ENCODE measurements at regions not wholly inside any gene's neighbourhood (a gene's known extent, or its start where the extent isn't known, plus 50 kb on each side); places are given as distances from the start of the nearest gene placed in this dataset.

- DNase-seq (ENCODE audit: low read depth), result no peak
Observed at GRCh38 chr13:37364007-37364406, 234.6 kb downstream of the POSTN start.

DNA sequence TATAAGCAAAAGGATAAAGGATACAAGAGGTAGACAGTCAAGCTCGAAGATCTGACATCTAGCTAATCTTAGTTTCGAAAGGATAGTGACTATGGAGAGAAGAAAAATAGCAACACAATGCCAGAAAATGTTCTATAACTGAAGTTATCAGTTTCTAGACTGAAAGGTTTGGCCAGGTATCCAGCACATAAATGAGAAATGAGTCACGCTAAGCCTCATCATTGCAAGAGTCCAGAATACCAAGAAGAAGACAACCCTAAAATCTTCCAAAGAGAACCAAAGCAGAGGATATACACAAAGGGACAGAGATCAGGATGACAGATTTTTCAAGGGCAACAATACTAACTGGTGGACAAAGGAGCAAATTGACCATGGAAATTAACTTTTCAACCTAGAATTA is 237.0 kb downstream of the POSTN start:
- DNase-seq (ENCODE audit: low read depth), result no peak

- DNase-seq (ENCODE audit: low read depth), result no peak
Observed at GRCh38 chr13:37360556-37360955, 238.0 kb downstream of the POSTN start.

- no peak for DNase-seq (ENCODE audit: low read depth)
Observed at GRCh38 chr13:37357548-37357947, 241.0 kb downstream of the POSTN start.

DNA sequence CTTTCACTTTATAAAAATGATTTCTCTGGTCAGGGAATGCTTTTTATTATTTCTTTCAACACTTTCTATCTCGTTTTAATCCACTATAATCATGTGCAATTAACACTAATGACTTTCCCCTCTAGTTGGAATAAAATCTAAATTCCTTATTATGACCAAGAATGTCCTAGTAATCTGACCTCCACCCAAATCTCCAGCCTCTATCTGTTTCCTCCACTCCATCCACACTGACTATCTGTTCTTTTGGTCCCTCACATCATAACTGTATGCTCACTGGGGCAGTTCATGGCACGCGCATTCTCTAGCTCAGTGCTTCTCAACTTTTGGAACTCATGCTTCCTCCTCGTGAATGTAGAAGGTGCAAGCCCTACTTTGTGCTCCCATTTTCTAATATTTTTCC is 244.7 kb downstream of the POSTN start:
- DNase-seq (ENCODE audit: low read depth), result no peak

DNA sequence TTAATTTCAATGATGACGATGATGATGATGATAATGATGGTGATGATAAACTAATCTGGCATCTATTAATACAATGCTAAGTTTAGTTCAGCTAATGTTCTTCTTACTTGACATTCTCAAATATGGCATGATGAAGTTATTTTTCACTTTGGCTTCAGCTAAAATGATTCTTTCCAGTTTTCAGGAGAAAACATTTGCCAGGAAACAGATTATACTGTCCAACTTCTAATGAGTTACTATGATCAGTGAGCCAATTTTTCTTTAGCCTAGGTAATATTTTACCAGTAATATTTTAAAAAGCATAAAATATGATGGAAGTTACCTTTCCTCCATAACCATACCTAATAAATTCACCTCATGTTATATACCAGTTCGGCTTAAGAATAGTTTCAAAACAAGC is 245.7 kb upstream of the CSNK1A1L start:
- no peak for DNase-seq (ENCODE audit: low read depth)

DNA sequence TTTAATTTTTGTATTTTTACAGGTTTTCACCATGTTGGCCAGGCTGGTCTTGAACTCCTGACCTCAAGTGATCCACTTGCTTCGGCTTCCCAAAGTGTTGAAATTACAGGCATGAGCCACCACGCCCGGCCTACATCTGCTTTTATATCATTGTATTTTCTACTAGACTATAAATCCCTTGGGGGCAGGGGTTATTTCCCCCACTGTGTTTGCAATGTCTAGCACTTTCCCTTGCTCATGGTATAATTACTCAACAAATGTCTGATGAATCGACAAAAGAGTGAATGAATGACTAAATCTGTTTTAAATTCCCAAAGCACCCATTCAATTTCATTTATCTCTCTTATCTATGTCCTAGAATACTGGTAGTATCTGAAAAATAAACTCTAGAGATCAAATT is 244.5 kb upstream of the CSNK1A1L start:
- no peak for DNase-seq (ENCODE audit: low read depth)

DNA sequence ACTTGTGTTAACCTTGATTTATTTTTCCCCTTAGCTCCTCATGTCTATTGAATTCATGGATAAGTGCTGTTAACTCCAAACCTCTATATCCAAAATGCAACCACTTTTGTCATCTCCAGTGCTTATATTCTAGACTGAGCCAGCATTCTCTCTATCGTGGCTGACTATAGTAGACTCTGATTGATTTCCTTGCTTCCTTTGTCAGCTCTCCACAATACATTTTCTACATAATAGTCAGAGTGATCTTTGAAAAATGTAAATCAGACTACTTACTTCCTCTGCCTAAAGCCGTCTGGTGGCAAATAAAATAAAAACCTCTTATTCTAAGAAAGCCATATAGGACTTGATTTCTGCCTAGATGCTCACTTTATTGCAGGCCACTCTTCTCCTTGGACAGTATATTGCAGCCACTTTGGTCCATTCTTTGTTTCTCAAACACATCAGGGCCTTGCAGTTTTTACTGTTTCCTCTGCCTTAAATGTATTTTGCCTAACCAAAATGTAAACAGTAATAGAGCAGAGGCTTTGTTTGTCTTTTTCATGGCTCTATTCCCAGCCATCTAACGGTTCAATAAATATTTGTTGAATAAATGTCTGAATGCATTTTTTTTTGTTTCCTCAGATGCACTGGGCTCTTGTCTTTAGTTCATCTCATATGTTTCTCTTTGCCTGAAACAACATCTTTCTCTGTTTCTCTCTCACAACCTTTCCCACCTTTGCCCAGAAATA is 243.6 kb upstream of the CSNK1A1L start:
- DNase-seq (ENCODE audit: low read depth), result peak; percentile 38

GRCh38 chr13:37345869-37346268 is 240.4 kb upstream of the CSNK1A1L start:
- DNase-seq (ENCODE audit: low read depth), result no peak

- no peak for DNase-seq (ENCODE audit: low read depth)
Observed at GRCh38 chr13:37345391-37345790, 239.9 kb upstream of the CSNK1A1L start.

DNA sequence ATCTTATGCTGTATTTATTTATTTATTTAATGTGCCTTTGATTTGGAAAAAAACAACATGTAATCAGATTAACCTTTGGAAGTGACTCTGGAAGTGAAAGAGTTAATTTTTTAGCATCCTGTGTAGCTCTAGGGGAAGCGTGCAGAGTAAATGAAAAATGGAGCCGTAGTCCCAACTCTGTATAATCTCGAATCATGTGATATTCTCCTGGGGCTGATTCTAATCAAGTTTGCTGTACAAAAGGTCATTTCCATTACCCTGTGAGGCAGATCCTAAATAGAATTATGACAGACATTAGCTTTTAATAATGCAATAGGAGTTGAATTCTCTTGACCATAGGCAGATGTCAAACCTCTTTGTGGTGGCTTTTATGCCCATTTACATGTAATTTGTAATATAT is 238.6 kb upstream of the CSNK1A1L start:
- DNase-seq (ENCODE audit: low read depth), result no peak

DNA sequence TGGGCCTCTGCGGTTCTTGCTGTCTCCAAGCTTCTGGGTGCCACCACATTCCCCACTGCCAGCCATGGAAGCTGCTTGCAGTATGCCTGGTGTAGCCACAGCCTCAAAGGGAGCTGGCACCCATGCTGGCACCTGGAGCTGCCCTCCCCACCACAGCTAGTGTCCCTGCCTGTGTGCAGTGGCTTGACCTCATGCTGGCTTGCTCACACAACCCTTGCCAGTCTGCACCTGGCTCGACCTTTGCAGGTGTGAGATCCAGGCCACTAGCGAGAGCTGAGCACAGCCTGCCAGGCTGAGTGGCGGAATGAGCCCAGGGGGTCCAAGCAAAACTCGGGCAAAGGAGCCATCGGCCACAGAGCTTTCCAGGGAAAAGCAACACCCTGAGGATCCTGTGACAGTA is 236.7 kb upstream of the CSNK1A1L start:
- no peak for DNase-seq (ENCODE audit: low read depth)

GRCh38 chr13:37340901-37341670 is 235.6 kb upstream of the CSNK1A1L start:
- DNase-seq (ENCODE audit: low read depth), result no peak

DNA sequence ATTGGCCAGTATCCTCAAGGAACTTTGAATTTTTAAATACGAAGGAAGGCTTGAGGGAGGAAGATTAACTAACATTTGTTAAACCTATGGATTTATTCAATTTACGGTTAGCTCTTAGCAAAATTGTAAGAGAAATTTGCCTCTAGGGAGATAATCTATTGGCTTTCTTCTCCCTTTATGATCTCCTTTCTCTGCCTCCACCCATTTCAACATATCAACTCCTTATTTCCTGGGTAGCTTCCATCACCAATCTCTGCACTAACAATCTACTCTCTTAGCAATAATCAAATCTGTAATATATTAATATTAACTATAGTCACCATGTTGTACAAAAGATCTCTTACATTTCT is 233.9 kb upstream of the CSNK1A1L start:
- no peak for DNase-seq (ENCODE audit: low read depth)

DNA sequence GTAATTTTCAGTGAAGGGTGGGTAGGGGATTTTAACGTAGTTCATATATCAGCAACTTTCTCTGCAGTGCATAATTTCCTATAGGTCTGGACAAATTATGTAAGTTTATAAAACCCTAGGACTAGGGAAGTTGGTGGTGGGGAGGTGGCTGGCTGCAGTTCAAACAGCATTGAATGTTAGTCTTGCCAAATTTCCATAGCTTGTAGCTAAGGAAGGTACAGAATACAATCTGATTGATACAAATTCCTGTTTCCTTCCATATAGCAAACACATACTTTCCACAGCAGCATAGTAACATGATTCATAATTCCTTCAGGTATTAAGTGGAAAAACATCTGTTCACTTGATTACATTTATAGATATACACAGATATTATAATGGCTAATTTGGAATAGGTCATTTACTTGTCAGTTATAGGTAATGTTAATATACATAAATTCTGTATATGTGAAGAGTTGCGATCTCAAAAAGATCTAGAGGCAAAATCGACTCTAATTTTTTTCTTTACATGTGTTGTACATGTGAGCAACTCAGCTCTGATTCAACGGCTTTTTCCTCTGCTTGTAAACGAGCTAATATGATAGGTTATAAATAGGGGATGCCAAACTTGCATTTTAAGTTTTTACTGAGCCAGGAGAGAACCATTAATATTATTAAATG is 233.4 kb upstream of the CSNK1A1L start:
- DNase-seq (ENCODE audit: low read depth), result no peak

DNA sequence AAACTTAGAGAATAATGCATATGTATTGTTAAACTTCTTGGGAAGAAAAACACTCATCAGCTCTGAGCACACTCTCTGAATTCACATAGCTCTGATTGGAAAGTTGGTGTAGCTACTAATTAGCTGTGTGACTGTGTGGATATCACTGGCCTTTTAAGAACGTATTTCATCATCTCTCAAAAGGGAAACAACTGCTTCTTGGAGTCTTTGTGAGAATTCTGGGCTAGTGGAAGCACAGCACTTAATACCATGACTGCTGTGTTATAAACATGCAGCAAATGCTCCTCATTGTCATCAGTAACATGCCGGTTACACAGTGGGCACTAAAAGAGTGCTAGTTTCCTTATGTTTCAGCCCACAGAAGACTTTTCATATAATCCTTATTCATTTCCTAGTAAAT is 220.9 kb upstream of the CSNK1A1L start:
- DNase-seq (ENCODE audit: low read depth), result no peak

GRCh38 chr13:37319031-37319443 is 213.6 kb upstream of the CSNK1A1L start:
- no peak for DNase-seq (ENCODE audit: low read depth)

DNA sequence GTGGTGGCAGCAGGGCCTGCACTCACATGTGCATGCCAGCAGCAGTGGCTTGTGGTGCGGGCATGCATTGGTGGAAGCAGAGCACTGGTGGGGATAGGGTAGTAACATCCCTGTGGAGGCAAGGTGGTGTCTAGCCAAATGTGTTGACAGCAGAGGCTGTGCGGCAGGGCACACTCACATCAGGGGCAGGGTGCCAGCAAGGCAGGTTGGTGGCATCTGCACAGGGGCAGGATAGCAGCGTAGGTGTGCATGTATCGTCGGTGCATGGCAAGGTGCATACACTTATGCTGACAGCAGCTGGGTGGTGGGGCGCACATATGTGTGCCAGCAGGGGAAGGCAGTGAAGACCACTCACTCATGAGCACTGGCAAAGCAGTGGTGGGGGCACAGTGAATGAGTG is 211.5 kb upstream of the CSNK1A1L start:
- DNase-seq (ENCODE audit: low read depth), result no peak

GRCh38 chr13:37313372-37313771 is 207.9 kb upstream of the CSNK1A1L start:
- DNase-seq (ENCODE audit: low read depth), result peak; percentile 86

DNA sequence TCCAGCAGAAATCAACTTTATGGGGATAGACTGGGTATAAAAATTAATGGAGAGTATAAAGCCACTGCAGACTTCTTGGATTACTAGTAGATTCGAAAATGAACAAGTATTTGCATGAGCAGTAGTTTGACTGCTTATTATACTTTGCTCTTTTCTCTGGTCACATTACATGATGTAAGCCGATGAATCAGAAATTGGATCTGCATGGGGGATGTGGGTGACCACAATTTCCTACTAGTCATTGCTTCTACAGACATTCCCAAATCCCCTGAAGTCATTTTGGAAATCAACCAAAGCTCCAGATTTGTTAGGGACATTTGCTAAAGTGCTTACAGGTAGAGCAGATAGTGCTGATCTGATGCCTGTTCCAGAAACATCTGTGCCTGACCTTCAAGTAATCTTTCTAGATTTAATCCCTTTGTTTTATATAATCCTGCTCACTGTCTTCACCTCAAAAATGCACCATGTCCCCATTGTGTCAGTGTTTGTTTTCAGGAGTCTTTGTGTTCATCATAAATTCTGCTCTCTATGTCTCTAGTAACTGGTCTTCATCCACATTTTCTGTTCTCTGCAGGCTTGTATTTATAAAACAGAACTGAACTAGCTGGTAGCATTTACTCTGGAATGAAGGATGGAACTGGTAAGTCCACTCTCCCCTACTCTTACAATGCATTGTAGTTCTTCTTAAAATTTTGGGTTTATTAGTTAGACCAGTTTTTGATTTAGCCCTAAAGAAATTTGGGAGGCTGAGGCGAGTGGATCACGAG is 201.5 kb upstream of the CSNK1A1L start:
- DNase-seq (ENCODE audit: low read depth), result peak; percentile 81

GRCh38 chr13:37303606-37304005 is 198.1 kb upstream of the CSNK1A1L start:
- DNase-seq (ENCODE audit: low read depth), result no peak

- DNase-seq (ENCODE audit: low read depth), result no peak
Observed at GRCh38 chr13:37302686-37303085, 197.2 kb upstream of the CSNK1A1L start.

DNA sequence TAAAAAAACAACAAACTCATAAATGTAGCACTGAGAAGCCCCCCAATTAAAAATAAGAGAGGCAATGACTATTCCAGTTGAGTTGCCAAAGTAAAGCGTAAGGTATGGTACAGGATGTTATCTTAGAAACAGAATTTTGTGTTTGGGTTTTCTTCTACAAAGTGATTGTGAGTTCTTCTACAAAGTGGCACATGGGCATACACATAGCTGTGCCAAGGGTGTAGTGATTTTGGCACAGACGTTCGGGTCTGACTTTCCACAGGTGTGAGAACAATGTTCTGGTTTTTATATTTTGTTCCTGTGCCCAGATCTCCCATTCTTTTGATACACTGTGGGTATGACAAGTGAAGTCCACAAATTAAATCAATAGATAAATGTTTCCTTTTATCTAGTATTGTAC is 190.1 kb upstream of the CSNK1A1L start:
- no peak for DNase-seq (ENCODE audit: low read depth)

All from fibroblast of gingiva (primary cell).